Lung microvascular endothelial cell (primary cell): ENCODE measurements at regions not wholly inside any gene's neighbourhood (a gene's known extent, or its start where the extent isn't known, plus 50 kb on each side); places are given as distances from the start of the nearest gene placed in this dataset.
A peak's percentile ranks its signal among the peaks of the same experiment; 100 is the strongest.
"Not testable (repeated sequence)": the region's sequence is repeated elsewhere in the genome, so short reads cannot be mapped to it uniquely, and the experiment has no call there.

ENCODE experiments used
- DNase-seq, 2 donors: peaks; one replicate each; pipeline versions ENCODE4 v3.0.0 to v3.0.0-alpha.2; 2010; ENCODE audit warnings: low read depth in 2 of 2

DNA sequence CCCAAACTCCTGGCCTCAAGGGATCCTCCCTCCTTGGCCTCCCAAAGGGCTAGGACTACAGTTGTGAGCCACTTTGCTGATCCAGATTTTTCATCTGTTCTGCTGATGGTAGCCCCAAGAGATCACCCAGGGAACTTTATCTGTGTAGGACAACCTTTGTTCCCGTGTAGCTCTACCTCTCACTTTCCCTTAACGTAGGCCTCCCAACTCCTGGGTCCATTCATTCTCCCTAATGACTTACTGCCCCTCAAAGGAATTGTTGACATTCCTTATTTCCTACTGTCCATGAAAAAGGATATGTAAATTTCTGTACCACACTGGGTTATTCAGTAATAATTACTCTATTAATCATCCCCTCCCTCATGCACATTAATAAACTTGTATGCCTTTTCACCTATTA is 51.0 kb upstream of the PHF24 start:
- no peak for DNase-seq

- peak; percentile 76 to 86 for DNase-seq
These were observed 58.4 kb upstream of the PHF24 start for GRCh38 chr9:34899535-34900158.

DNA sequence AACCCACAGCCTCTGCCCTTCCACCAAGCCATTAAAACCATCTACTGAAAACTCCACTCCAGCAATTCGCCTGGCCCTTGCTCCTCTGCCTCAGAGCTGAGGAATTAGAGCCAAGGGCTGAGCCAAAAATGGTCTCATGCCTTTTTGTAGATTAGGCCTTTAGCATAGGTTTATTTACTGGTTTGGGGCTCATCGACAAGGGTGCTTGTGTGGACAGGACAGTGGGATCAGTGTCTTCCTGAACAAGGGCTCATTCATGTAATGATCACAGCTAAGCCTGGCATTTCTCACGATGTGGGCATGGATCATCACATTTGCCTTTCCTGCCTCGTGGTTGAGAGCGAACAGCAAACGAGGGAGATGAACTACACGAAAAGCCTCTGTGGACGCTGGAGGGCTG is 59.2 kb upstream of the PHF24 start:
- DNase-seq = no peak

DNA sequence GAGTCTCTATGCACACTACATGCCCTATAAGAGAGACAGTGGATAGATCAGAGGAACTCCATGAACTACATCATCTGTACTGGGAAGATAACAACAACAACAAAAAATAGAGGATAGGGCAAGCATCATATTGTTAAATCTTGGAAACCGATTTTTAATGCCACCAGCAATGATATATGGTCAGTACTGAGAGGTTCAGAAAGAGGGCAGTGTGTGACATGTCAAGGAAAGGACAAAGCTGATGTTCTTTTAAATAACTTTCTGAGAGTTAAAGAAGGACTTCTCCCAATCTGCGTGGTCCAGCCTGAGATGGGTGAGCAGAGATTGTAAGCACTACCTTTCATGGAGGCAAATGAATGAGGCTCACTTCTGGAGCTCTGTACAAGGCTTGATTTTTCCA is 62.0 kb upstream of the PHF24 start:
- DNase-seq = no peak

GRCh38 chr9:34892886-34893285 is 65.2 kb upstream of the PHF24 start:
- peak in 1 of 2 donors; percentile 76 for DNase-seq

GRCh38 chr9:34891386-34891785 is 66.7 kb upstream of the PHF24 start:
- DNase-seq = peak in 1 of 2 donors; percentile 25

GRCh38 chr9:34887841-34888240 is 70.2 kb upstream of the PHF24 start:
- no peak for DNase-seq

DNA sequence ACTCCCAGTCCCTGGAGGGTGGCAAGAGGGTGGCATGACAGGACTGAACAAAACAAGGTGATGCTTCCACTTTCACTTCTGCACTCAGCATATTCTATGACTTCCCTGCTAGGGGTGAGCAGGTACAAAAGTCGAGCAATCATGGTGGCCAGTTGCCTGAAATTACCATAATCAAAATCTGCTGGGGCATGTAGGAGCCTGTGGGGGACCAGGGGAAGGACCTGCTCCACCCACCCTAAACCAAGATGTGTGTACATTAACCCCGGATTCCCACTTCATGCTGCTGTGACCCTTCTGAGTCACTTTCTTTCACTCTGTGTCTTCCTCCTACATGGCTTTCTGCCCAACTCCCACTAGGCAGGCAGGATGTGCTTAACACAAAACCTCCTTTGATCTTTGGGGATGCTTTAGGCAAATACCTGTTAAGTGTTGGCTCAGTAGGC is 73.3 kb upstream of the PHF24 start:
- no peak for DNase-seq

GRCh38 chr9:34876096-34876495 is 82.0 kb upstream of the PHF24 start:
- DNase-seq = no peak

GRCh38 chr9:34869390-34869789 is 88.7 kb upstream of the PHF24 start:
- DNase-seq = peak; percentile 27 to 45

DNA sequence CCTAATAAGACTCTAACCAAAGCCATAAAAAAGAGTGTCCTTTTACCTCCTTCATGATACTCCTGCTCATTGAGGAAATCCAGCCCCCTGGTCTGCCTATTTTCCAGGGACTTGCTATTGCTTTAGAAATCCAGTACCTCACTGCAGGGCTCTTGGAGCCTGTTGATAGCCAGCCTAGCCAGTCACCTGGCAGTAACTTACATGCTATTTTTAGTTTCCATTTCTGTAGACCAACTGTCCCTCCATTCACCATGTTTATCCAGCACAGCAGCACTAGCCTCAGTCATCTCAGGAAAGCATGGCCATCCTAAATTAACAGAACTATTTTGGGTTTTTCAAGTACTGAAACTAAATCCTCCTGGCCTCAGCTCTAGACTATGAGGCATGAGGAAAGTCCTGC is 91.5 kb upstream of the PHF24 start:
- DNase-seq = no peak

DNA sequence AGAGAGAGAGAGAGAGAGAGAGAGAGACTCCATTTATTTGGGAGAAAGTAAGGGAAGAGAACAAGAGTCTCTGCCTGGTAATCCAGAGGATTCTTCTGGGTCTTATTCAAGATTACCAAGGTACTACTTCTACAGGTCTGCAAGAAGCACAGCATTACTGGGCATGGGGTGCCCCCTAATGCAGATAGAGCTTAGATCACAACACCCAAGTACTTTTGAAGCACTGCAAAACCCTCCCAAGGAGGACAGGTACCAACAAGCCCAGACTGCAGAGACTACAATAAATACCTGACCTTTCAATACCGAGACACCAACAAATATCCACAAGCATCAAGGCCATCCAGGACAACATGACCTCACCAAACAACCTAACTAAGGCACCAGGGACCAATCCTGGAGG is 94.7 kb upstream of the PHF24 start:
- DNase-seq = no peak

GRCh38 chr9:34862836-34863235 is 95.2 kb upstream of the PHF24 start:
- DNase-seq = no peak

GRCh38 chr9:34862043-34862442 is 96.0 kb upstream of the PHF24 start:
- no peak for DNase-seq

DNA sequence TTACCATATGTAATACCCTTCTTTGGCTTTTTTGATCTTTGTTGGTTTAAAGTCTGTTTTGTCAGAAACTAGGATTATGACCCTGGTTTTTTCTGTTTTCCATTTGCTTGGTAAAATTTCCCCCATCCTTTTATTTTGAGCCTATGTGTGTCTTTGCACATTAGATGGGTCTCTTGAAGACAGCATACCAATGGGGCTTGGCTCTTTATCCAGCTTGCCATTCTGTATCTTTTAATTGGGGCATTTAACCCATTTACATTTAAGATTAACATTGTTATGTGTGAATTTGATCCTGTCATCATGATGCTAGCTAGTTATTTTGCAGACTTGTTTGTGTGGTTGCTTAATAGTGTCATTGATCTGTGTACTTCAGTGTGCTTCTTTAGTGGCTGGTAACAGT is 103.1 kb upstream of the PHF24 start:
- not testable (repeated sequence) for DNase-seq

- no peak for DNase-seq
These were observed 120.1 kb upstream of the CCL21 start for GRCh38 chr9:34830068-34830467.

- DNase-seq = no peak
These were observed 117.1 kb upstream of the CCL21 start for GRCh38 chr9:34826999-34827538.

GRCh38 chr9:34825775-34826174 is 115.8 kb upstream of the CCL21 start:
- no peak for DNase-seq

DNA sequence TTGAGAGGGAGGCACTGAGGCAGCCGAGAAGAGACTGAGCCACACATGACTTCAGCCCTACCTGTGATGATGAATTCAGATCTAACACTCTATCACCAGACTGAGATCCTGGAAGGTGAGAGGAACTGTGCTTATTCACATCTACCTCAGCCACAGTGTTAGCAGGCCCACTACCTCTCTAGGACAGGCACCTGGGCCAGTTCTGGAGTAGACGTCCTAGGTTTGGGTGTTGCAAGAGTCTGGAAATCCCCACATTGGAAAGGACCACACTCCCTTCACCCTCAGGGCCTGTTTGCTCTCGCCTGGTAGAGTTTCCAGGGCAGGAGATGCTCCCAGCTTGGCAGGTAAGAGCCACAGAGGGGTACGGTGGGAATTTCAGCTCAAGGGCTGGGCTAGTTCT is 113.8 kb upstream of the CCL21 start:
- no peak for DNase-seq

GRCh38 chr9:34810187-34810524 is 100.2 kb upstream of the CCL21 start:
- DNase-seq = no peak

DNA sequence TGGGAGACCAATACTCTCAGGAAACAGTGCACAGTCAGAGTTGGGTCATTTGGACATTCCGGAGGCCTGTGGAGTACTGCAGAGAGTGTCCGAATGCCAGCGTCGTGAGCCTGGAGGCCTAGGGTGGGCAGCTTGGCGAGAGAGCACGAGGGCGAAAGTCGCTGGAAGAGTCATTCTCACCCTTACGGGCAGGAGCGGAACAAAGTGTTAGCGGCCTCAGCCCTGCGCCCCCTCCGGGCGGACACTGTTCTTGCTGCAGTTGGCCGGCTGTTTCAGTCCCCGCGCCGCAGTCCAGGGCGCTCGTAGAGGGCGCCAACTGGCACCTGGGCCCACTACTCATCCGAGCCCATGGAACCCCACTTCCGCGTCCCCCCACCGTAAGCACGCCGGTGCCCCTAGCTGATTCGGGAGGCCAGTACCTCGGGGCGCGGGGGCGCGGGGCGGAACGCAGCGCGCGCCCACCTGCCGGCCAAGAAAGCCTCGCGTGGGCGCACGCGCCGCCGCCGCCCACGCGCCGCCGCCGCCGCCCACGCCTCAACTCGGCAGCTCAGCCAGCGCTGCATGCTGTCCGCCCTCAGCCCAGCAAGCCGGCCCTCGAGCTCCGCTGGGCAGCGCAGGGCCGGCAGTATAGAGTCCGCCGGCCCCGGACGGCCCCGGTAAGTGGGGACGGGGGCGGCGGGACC is 99.7 kb upstream of the CCL21 start:
- peak; percentile 17 to 52 for DNase-seq

DNA sequence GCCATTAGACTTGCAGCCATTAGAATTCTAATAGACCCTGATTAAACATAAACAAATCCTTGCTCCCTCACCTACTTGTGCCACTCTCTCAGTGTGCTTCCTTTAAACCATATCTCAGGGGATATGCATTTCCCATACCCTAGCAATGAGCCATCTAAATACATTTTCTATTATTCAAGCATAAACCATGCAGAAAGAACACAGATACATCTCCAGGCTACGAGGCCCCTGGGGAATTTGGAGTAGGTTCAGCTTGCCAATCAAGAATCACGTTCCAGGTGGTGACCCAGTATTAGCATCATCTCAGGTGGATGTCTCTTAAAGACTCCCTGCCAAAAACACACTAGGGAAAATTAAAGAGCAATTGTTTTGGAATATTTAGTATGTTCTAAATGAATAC is 93.0 kb upstream of the CCL21 start:
- no peak for DNase-seq

DNA sequence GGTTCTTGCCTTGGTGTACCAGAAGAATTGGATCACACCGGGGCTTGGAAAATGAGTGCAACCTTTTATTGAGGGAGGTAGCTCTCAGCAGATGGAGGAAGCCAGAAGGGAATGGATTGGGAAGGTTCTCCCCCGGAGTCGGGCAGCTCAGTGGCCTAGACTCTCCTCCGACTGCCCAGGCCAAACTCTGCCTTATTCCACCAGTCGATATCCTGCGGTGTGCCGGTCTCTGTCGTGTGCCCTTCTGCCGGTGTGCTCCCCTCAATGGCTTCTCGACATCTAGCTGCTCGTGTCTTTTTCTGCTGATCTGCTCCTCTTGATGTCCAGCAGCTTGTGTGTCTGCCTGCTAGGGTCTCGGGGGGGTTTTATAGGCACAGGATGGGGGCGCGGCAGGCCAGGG is 87.4 kb upstream of the CCL21 start:
- DNase-seq = no peak
